IMR-90 (cell line): ENCODE measurements at regions not wholly inside any gene's neighbourhood (a gene's known extent, or its start where the extent isn't known, plus 50 kb on each side); places are given as distances from the start of the nearest gene placed in this dataset.

ENCODE experiments used
- CTCF ChIP-seq: conservative IDR thresholded peaks from 2 replicates; pipeline ENCODE4 v1.5.1; 2012; ENCODE audit warnings: mild to moderate bottlenecking, low read depth, low read length, improper control_type of control experiment
- ELK1 ChIP-seq: fragments of 150-350 bp; IDR thresholded peaks from 2 replicates; pipeline ENCODE4 v1.6.1; 2016; ENCODE audit warnings: low read depth, mild to moderate bottlenecking, low read length, moderate library complexity, borderline replicate concordance
- MAFK ChIP-seq: IDR thresholded peaks from 2 replicates; pipeline ENCODE4 v1.6.1; 2012; ENCODE audit warnings: low read depth, low read length, improper control_type of control experiment
- MAZ ChIP-seq: IDR thresholded peaks from 2 replicates; pipeline ENCODE4 v1.6.1; 2012; ENCODE audit warnings: low read depth, mild to moderate bottlenecking, low read length, improper control_type of control experiment, moderate library complexity, borderline replicate concordance
- NFE2L2 ChIP-seq: fragments of 150-350 bp; IDR thresholded peaks from 2 replicates; pipeline ENCODE4 v1.6.1; 2016; ENCODE audit warnings: low read depth, mild to moderate bottlenecking, low read length
- POLR2A ChIP-seq: IDR thresholded peaks from 2 replicates; pipeline ENCODE4 v1.6.1; 2012; ENCODE audit warnings: mild to moderate bottlenecking, low read depth, low read length
- RCOR1 ChIP-seq: IDR thresholded peaks from 2 replicates; pipeline ENCODE4 v1.6.1; 2012; ENCODE audit warnings: mild to moderate bottlenecking, low read length, improper control_type of control experiment; ENCODE audit not compliant: insufficient replicate concordance
- USF2 ChIP-seq: fragments of 150-350 bp; IDR thresholded peaks from 2 replicates; pipeline ENCODE4 v1.6.1; 2017; ENCODE audit warnings: mild to moderate bottlenecking, antibody characterized with exemption, low read length, low read depth

GRCh38 chr3:161644891-161645635 is 148.5 kb downstream of the OTOL1 start:
- TF ChIP-seq USF2 (no peak), RCOR1 (no peak), POLR2A (no peak), CTCF (no peak), NFE2L2 (no peak), MAZ (no peak), ELK1 (no peak), MAFK (no peak)
